NCI-H1105 treated with DMSO at 0.1 percent for 48 hours (cell line): ENCODE measurements at regions not wholly inside any gene's neighbourhood (a gene's known extent, or its start where the extent isn't known, plus 50 kb on each side); places are given as distances from the start of the nearest gene placed in this dataset.

Experiments used
- DNase-seq: peaks from one replicate; lab custom pipeline; 2025; lab: John Stamatoyannopoulos, UW

DNA sequence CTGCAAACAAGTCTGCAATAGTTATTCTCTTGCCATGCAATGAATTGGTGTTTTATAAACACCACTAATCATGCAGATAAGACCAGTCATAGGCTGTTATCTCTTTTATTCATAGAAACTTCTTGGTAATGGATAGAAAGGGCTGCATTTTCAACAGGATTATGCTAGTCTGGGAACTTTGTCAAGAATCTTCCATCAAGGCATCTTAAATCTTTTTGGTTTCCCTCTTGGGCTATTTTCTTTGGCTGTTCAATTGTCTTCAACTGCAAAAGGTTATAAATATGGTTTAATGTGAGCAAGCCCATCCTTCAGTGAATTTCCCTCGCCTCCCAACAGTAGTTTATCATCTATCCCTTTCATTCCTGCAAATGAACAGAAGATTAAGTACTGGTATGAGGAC, 59.0 kb upstream of the MINAR1 start:
- DNase-seq: no peak

DNA sequence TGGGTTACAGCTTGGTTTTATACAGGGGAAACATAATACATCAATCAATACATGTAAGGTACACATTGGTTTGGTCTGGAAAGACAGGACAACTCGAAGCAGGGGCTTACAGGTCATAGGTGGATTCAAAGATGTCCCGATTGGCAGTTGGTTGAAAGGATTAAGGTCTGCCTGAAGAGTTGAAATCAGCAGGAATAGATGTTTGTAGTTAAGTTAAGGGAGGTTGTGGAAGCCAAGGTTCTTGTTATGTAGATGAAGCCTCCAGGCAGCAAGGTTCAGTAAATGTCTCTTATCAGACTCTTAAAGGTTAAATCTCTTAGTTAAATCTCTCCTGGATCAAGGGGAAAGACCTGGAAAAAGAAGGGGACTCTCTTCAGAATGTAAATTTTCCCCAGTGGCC, 58.4 kb upstream of the MINAR1 start:
- no peak for DNase-seq

- no peak for DNase-seq
Observed at GRCh38 chr15:79376383-79376782, 55.8 kb upstream of the MINAR1 start.

- DNase-seq: no peak
Observed at GRCh38 chr15:79378394-79379109, 53.6 kb upstream of the MINAR1 start.

DNA sequence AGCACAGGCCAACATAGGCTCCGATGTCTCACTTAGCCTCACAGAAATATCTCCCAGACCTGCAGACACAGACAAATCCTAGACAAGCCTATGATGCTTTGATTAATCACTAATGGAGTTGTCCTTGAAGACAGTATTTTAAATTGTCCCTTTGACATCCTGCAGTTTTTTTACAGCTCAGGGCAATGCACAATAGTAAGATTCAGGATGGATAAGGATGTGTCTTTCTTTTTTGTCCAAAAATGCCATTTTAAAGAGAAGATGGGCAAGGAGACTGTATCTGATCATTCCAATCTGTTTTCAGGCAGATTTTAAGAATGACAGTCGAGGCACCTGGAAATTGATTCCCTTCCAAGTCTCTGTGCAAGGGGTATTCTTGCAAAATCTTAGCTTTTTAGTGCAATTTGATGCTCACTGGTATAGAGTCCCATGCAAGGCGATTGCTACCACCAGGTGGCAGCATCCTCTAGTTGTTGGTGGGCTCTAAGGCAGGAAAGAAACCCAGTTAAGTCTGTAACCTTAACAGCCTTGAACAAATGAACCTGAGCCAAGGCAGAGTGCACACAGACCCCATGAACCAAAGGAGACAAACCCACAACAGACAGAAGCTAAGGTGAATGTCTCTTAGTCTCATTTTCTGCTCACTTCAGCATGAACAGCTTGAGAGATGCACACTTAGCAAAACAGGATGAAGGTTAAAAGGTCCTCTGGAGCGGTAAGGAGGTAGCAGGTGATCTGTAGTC, 51.2 kb upstream of the MINAR1 start:
- peak; percentile 37 for DNase-seq

- DNase-seq: no peak
Observed at GRCh38 chr15:79381593-79381992, 50.5 kb upstream of the MINAR1 start.
